ENCODE measurements at regions not wholly inside any gene's neighbourhood (a gene's known extent, or its start where the extent isn't known, plus 50 kb on each side); places are given as distances from the start of the nearest gene placed in this dataset.

DNA sequence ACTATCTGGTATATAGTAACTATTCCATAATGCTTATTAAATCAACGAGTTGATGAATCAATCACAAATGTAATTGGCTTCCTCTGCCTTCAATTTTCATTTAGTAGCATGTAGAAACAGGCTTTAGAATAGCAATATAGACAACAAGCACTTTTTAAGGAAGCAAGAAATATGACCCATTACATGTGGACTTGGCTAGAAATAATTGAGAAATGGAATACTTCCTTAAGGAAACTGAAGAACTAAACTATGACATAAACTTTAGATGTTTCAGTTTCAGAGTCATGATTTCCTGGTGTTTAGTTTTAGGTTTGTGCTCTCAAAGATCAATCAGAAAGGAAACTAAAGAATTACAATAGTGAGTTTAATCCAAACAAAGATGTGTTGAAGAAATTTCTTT lies 443.8 kb downstream of the MBD2 start:
- no peak for DNase-seq (ENCODE audit: extremely low spot score in 2 of 2)
- no peak overlapping the region for H3K4me3 ChIP-seq
- no peak overlapping the region for H3K27ac ChIP-seq
- H3K27me3 ChIP-seq, result no peaks in the 10 kb centered on the region
- H3K36me3 ChIP-seq, result no peaks in the 10 kb centered on the region
- TF ChIP-seq, protein P1, sequence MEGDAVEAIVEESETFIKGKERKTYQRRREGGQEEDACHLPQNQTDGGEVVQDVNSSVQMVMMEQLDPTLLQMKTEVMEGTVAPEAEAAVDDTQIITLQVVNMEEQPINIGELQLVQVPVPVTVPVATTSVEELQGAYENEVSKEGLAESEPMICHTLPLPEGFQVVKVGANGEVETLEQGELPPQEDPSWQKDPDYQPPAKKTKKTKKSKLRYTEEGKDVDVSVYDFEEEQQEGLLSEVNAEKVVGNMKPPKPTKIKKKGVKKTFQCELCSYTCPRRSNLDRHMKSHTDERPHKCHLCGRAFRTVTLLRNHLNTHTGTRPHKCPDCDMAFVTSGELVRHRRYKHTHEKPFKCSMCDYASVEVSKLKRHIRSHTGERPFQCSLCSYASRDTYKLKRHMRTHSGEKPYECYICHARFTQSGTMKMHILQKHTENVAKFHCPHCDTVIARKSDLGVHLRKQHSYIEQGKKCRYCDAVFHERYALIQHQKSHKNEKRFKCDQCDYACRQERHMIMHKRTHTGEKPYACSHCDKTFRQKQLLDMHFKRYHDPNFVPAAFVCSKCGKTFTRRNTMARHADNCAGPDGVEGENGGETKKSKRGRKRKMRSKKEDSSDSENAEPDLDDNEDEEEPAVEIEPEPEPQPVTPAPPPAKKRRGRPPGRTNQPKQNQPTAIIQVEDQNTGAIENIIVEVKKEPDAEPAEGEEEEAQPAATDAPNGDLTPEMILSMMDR (IDR thresholded peaks at IDR 0.05), result no peak
- TF ChIP-seq POLR2A (IDR thresholded peaks at IDR 0.05), result no peak
- no peak for TF ChIP-seq POLR2AphosphoS5 (IDR thresholded peaks at IDR 0.05; ENCODE audit: insufficient read depth in 1 of 2, low read depth in 1 of 2)
- intact Hi-C loops (cut with DNase I), result no loop called here
- H3K4me1 ChIP-seq, result no peaks in the 10 kb centered on the region
- H3K9me3 ChIP-seq, result no peaks in the 10 kb centered on the region

DNA sequence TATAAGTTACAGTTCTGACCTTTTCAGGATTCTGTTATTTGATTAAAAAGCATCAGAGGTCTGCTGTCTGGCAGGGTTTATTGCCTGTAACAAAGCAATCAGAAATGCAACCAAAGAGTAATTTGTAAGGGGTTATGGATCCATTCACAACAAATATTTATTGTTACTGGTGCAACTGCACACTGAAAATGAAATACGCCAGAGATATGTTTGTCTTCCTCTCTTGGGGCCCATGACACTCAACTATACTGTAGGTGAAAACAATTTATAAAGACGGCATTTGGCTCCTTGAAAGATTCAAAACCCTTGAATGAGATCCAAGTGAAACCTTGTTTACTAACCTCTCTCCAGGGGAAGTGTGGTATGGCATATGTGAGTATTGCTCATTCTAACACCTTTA lies 452.2 kb downstream of the MBD2 start:
- Histone ChIP-seq H3K27ac (no peak overlapping the region), H3K4me3 (no peak overlapping the region), H3K4me1 (no peaks in the 10 kb centered on the region), H3K36me3 (no peaks in the 10 kb centered on the region), H3K9me3 (no peaks in the 10 kb centered on the region), H3K27me3 (no peaks in the 10 kb centered on the region)
- DNase-seq (ENCODE audit: extremely low spot score in 2 of 2), result no peak
- TF ChIP-seq, protein P1 (IDR thresholded peaks at IDR 0.05), result no peak
- TF ChIP-seq POLR2AphosphoS5 (IDR thresholded peaks at IDR 0.05; ENCODE audit: insufficient read depth in 1 of 2, low read depth in 1 of 2) (no peak), POLR2A (IDR thresholded peaks at IDR 0.05) (no peak)
- intact Hi-C loops (cut with DNase I), result no loop called here

DNA sequence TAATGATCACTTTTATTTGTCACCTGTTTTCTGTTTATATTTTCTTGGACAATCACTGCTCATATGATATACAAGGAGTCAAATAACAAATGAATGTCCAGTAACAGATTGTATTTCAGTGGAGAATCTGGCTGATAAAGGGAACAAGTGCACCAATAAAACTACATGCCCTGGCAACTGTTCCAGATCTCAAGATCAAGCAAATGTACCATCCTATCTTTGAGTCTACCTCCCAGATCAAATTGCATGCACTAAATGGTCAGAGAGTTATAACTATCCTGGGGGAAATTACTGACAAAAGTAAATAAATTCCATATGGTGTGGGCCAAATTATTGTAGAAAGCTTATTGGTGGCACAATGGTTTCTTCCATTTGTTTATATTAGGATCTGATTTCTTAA lies 452.8 kb downstream of the MBD2 start:
- H3K4me1 ChIP-seq, result no peaks in the 10 kb centered on the region
- TF ChIP-seq POLR2AphosphoS5 (IDR thresholded peaks at IDR 0.05; ENCODE audit: insufficient read depth in 1 of 2, low read depth in 1 of 2) (no peak), POLR2A (IDR thresholded peaks at IDR 0.05) (no peak)
- TF ChIP-seq, protein P1 (IDR thresholded peaks at IDR 0.05), result no peak
- intact Hi-C loops (cut with DNase I), result no loop called here
- no peak overlapping the region for H3K27ac ChIP-seq
- no peaks in the 10 kb centered on the region for H3K9me3 ChIP-seq
- no peak overlapping the region for H3K4me3 ChIP-seq
- DNase-seq (ENCODE audit: extremely low spot score in 2 of 2), result no peak
- no peaks in the 10 kb centered on the region for H3K27me3 ChIP-seq
- H3K36me3 ChIP-seq, result no peaks in the 10 kb centered on the region

DNA sequence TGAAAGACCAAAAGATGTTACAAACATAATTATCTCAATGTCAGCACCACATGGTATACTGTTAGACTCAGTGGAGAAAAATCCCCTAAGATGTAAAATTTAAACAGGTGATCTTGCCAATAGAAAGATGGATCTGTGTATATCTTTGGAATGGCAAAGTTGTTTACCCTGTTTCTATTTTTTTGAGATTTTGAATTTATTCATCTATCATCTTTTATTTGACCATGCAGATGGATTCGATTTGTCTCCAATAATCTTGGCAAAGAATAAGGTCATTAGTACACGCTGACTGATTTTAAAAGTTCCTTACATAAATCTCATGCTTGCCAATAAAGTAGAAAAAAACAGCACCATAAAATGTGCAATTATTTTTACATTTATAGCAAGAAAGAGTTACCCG lies 459.3 kb downstream of the MBD2 start:
- no peak overlapping the region for H3K4me3 ChIP-seq
- DNase-seq (ENCODE audit: extremely low spot score in 2 of 2), result no peak
- H3K9me3 ChIP-seq, result no peaks in the 10 kb centered on the region
- no peak overlapping the region for H3K27ac ChIP-seq
- TF ChIP-seq POLR2AphosphoS5 (IDR thresholded peaks at IDR 0.05; ENCODE audit: insufficient read depth in 1 of 2, low read depth in 1 of 2) (no peak), POLR2A (IDR thresholded peaks at IDR 0.05) (no peak)
- TF ChIP-seq, protein P1 (IDR thresholded peaks at IDR 0.05), result no peak
- intact Hi-C loops (cut with DNase I), result no loop called here
- no peaks in the 10 kb centered on the region for H3K4me1 ChIP-seq
- H3K27me3 ChIP-seq, result no peaks in the 10 kb centered on the region
- no peaks in the 10 kb centered on the region for H3K36me3 ChIP-seq

DNA sequence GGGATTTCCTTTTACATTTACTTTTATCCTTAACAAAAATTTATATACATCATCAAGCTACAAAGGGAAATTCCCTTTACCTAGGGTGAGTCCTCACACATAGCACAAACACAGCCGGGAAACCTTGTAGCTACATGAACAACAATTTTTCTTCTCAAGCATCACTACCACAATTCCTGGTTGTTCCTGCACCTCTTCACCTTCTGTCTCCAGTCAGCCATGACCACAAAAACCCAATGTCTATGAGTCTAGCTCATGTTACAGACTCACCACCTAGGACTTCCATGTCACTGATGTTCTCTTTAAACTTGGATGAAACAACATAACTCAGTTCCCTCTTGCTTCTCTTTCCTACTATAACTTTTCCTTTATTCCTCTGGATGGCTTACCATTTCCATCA lies 460.4 kb downstream of the MBD2 start:
- Histone ChIP-seq H3K4me3 (no peak overlapping the region), H3K27ac (no peak overlapping the region), H3K27me3 (no peaks in the 10 kb centered on the region), H3K36me3 (no peaks in the 10 kb centered on the region), H3K4me1 (no peaks in the 10 kb centered on the region), H3K9me3 (no peaks in the 10 kb centered on the region)
- intact Hi-C loops (cut with DNase I), result no loop called here
- DNase-seq (ENCODE audit: extremely low spot score in 2 of 2), result no peak
- no peak for TF ChIP-seq POLR2AphosphoS5 (IDR thresholded peaks at IDR 0.05; ENCODE audit: insufficient read depth in 1 of 2, low read depth in 1 of 2)
- TF ChIP-seq, protein P1 (IDR thresholded peaks at IDR 0.05), result no peak
- no peak for TF ChIP-seq POLR2A (IDR thresholded peaks at IDR 0.05)
